ENCODE measurements at regions not wholly inside any gene's neighbourhood (a gene's known extent, or its start where the extent isn't known, plus 50 kb on each side); places are given as distances from the start of the nearest gene placed in this dataset.
"Not testable (repeated sequence)": the region's sequence is repeated elsewhere in the genome, so short reads cannot be mapped to it uniquely, and the experiment has no call there.

- ATAC-seq; DNase-seq; intact Hi-C loops (cut with DNase I): not testable (repeated sequence)
Measured at GRCh38 chr3:102382201-102382600, 52.6 kb upstream of the ZPLD1 start.
